NB4 (cell line): ENCODE measurements at regions not wholly inside any gene's neighbourhood (a gene's known extent, or its start where the extent isn't known, plus 50 kb on each side); places are given as distances from the start of the nearest gene placed in this dataset.

Experiments
- DNase-seq: peaks from one replicate; pipeline ENCODE4 v3.0.0; 2010; ENCODE audit warnings: low read depth
- H3K4me3 ChIP-seq: one replicate; pipeline ENCODE4 v1.5.1; 2011; ENCODE audit warnings: mild to moderate bottlenecking, low read depth, low read length, moderate library complexity
- CTCF ChIP-seq: IDR thresholded peaks from one replicate; pipeline ENCODE4 v1.5.1; 2012; ENCODE audit warnings: low read depth, low read length
- MAX ChIP-seq: IDR thresholded peaks from 2 replicates; pipeline ENCODE4 v1.6.1; 2011; ENCODE audit warnings: low read depth, low read length
- MYC ChIP-seq: IDR thresholded peaks from 2 replicates; pipeline ENCODE4 v1.6.1; 2011; ENCODE audit warnings: low read depth, low read length
- POLR2A ChIP-seq: IDR thresholded peaks from 2 replicates; pipeline ENCODE4 v1.6.1; 2011; ENCODE audit warnings: mild to moderate bottlenecking; ENCODE audit not compliant: insufficient read length; ENCODE audit errors: extremely low read depth

- no peak for DNase-seq
- H3K4me3 ChIP-seq = no peak overlapping the region
- TF ChIP-seq MAX = no peak
- no peak for TF ChIP-seq CTCF
- no peak for TF ChIP-seq MYC
- TF ChIP-seq POLR2A = no peak
Observed at GRCh38 chr6:50277774-50278173, 228.0 kb upstream of the DEFB112 start.

- no peak overlapping the region for H3K4me3 ChIP-seq
- DNase-seq = no peak
- TF ChIP-seq CTCF = no peak
- TF ChIP-seq MAX = no peak
- TF ChIP-seq POLR2A = no peak
- no peak for TF ChIP-seq MYC
Observed at GRCh38 chr6:50278663-50279062, 228.9 kb upstream of the DEFB112 start.

- TF ChIP-seq MAX = no peak
- TF ChIP-seq MYC = no peak
- no peak for TF ChIP-seq POLR2A
- TF ChIP-seq CTCF = no peak
- no peak for DNase-seq
- H3K4me3 ChIP-seq = no peak overlapping the region
Observed at GRCh38 chr6:50285735-50286134, 236.0 kb upstream of the DEFB112 start.

GRCh38 chr6:50288241-50288640 is 238.5 kb upstream of the DEFB112 start:
- TF ChIP-seq POLR2A (no peak), CTCF (no peak), MAX (no peak), MYC (no peak)
- DNase-seq = no peak
- no peak overlapping the region for H3K4me3 ChIP-seq

- no peak overlapping the region for H3K4me3 ChIP-seq
- DNase-seq = no peak
Observed at GRCh38 chr6:50288881-50289280, 239.2 kb upstream of the DEFB112 start.

More at GRCh38 chr6:50288881-50289280, 239.2 kb upstream of the DEFB112 start:
- TF ChIP-seq MAX = no peak
- TF ChIP-seq CTCF = no peak
- no peak for TF ChIP-seq MYC
- TF ChIP-seq POLR2A = no peak
